ENCODE measurements at regions not wholly inside any gene's neighbourhood (a gene's known extent, or its start where the extent isn't known, plus 50 kb on each side); places are given as distances from the start of the nearest gene placed in this dataset.

DNA sequence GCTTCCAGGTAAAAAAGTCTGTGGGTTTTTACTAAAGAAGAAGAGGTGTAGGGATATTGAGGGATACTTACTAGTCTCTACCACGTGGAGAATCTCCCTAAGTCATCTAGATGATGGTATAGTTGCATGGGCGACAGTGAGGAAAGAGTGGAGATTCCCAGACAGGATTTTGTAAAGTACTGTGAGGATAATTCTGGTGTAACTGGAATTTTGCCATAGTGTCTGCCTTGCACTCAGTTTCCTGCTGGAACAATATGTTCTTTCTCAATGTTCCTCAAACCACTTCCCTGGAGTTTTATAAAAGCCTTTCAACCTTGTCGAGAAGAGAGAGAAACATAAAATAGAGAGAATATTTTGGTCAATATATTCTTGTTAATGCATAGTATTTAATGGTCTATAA, 95.1 kb upstream of the WLS start:
- TF ChIP-seq EP300 (IDR thresholded peaks at IDR 0.05; ENCODE audit: borderline replicate concordance), result no peak
- no peak for TF ChIP-seq TEAD4 (IDR thresholded peaks at IDR 0.05)
- no peak for TF ChIP-seq CREB1 (IDR thresholded peaks at IDR 0.05; ENCODE audit: low read depth)
- TF ChIP-seq, protein P1, sequence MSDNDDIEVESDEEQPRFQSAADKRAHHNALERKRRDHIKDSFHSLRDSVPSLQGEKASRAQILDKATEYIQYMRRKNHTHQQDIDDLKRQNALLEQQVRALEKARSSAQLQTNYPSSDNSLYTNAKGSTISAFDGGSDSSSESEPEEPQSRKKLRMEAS (IDR thresholded peaks at IDR 0.05), result no peak
- TF ChIP-seq, protein P2, sequence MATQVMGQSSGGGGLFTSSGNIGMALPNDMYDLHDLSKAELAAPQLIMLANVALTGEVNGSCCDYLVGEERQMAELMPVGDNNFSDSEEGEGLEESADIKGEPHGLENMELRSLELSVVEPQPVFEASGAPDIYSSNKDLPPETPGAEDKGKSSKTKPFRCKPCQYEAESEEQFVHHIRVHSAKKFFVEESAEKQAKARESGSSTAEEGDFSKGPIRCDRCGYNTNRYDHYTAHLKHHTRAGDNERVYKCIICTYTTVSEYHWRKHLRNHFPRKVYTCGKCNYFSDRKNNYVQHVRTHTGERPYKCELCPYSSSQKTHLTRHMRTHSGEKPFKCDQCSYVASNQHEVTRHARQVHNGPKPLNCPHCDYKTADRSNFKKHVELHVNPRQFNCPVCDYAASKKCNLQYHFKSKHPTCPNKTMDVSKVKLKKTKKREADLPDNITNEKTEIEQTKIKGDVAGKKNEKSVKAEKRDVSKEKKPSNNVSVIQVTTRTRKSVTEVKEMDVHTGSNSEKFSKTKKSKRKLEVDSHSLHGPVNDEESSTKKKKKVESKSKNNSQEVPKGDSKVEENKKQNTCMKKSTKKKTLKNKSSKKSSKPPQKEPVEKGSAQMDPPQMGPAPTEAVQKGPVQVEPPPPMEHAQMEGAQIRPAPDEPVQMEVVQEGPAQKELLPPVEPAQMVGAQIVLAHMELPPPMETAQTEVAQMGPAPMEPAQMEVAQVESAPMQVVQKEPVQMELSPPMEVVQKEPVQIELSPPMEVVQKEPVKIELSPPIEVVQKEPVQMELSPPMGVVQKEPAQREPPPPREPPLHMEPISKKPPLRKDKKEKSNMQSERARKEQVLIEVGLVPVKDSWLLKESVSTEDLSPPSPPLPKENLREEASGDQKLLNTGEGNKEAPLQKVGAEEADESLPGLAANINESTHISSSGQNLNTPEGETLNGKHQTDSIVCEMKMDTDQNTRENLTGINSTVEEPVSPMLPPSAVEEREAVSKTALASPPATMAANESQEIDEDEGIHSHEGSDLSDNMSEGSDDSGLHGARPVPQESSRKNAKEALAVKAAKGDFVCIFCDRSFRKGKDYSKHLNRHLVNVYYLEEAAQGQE (IDR thresholded peaks at IDR 0.05; ENCODE audit: low read depth), result no peak
- TF ChIP-seq CEBPB (IDR thresholded peaks at IDR 0.05), result no peak
- TF ChIP-seq RAD21 (IDR thresholded peaks at IDR 0.05; ENCODE audit: low read depth), result no peak
- TF ChIP-seq, protein P3, sequence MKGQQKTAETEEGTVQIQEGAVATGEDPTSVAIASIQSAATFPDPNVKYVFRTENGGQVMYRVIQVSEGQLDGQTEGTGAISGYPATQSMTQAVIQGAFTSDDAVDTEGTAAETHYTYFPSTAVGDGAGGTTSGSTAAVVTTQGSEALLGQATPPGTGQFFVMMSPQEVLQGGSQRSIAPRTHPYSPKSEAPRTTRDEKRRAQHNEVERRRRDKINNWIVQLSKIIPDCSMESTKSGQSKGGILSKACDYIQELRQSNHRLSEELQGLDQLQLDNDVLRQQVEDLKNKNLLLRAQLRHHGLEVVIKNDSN (IDR thresholded peaks at IDR 0.05), result no peak
- no peak for TF ChIP-seq FOXM1 (IDR thresholded peaks at IDR 0.05; ENCODE audit: borderline replicate concordance, low read depth)
- TF ChIP-seq ZBTB7A (IDR thresholded peaks at IDR 0.05; ENCODE audit: low read depth), result no peak
- TF ChIP-seq YY1 (IDR thresholded peaks at IDR 0.05; ENCODE audit: low read depth), result no peak
- no peak for TF ChIP-seq NFIC (IDR thresholded peaks at IDR 0.05)
- TF ChIP-seq TCF12 (IDR thresholded peaks at IDR 0.05; ENCODE audit: low read depth), result no peak
- no peak for TF ChIP-seq TAF1 (IDR thresholded peaks at IDR 0.05; ENCODE audit: low read depth)
- no peak for TF ChIP-seq EGR1 (IDR thresholded peaks at IDR 0.05)

DNA sequence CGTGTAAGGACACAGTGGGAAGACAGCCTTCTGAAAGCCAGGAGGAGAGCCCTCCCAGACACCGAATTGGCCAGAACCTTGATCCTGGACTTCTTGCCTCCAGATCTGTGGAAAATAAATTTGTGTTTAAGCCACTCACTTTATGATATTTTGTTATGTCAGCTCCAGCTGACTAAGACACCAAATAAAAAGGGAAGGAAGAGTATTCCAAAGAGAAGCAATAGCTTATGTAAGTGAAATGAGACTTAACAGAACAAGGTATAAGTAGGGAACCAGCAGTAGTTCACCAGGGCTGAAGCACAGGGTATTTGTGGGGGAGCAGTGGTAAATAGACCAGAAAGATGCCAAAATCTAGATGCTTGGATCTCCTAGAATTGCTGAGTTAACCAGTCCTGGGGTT, 94.2 kb upstream of the WLS start:
- TF ChIP-seq EGR1 (IDR thresholded peaks at IDR 0.05) (no peak), TAF1 (IDR thresholded peaks at IDR 0.05; ENCODE audit: low read depth) (no peak), RAD21 (IDR thresholded peaks at IDR 0.05; ENCODE audit: low read depth) (no peak)

DNA sequence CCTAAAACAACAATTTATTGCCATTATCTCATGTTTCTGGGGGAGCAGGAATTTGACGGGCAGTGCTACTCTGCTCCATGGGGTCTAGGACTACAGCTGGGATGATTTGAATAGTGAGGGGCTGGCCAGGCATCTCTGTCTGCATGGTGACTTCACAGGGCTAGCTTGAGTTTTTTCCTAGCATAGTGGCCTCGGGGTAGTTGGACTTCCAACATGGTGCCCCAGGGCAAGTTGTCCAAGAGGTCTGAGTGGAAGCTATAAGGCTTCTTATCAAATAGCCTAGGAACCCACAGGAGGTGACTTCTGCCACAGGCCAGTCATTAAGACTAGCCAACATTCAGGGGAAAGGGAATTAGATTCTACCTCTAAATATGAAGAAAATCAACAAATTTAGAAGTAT, 92.0 kb upstream of the WLS start:
- TF ChIP-seq, protein P3 (IDR thresholded peaks at IDR 0.05), result no peak
- TF ChIP-seq CREB1 (IDR thresholded peaks at IDR 0.05; ENCODE audit: low read depth) (no peak), TCF12 (IDR thresholded peaks at IDR 0.05; ENCODE audit: low read depth) (no peak), FOXM1 (IDR thresholded peaks at IDR 0.05; ENCODE audit: borderline replicate concordance, low read depth) (no peak), TAF1 (IDR thresholded peaks at IDR 0.05; ENCODE audit: low read depth) (no peak), EP300 (IDR thresholded peaks at IDR 0.05; ENCODE audit: borderline replicate concordance) (no peak), RAD21 (IDR thresholded peaks at IDR 0.05; ENCODE audit: low read depth) (no peak), CEBPB (IDR thresholded peaks at IDR 0.05) (no peak), TEAD4 (IDR thresholded peaks at IDR 0.05) (no peak), NFIC (IDR thresholded peaks at IDR 0.05) (no peak), EGR1 (IDR thresholded peaks at IDR 0.05) (no peak), ZBTB7A (IDR thresholded peaks at IDR 0.05; ENCODE audit: low read depth) (no peak), YY1 (IDR thresholded peaks at IDR 0.05; ENCODE audit: low read depth) (no peak)
- TF ChIP-seq, protein P2 (IDR thresholded peaks at IDR 0.05; ENCODE audit: low read depth), result no peak
- TF ChIP-seq, protein P1 (IDR thresholded peaks at IDR 0.05), result no peak

DNA sequence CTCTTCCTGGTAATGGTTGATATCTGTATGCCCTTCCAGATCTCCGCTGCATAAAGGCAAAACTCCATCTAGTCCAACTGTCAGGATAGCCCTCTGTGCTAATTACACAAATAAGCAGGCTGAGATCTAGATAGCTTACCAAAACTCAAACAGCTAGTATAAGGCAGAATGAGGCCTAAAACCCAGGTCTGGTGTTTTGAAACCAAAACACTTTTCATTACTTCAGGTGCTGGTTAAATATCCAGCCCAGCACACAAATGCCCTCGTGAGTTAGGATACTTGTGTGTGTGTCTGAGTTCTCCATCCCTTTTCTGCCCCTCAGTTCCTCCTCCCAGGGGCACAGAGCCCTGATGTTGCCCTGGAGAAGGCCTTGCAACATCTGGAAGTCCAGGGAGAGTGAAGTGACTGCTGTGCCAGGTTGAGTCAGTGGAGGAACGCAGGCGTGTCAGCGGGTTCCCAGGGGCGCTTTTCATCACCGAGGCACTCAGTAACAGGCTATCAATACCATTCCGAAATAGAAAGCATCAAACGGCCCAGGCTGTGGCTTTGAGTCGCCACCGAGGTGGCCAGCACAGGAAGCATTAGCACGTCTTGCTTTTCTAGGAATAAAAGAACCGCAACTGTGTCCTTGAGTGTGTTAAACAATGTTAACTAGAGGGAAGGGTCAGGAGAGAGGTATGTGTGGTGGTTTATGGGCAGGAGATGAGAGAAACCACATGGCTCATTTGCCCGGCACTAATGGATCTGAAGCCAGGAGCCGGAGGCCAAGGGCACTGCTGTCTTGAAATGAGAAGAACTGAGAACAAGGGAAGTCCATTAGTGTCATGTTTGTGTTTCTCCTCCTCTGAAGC, 90.7 kb upstream of the WLS start:
- no peak for TF ChIP-seq ZBTB7A (IDR thresholded peaks at IDR 0.05; ENCODE audit: low read depth)
- no peak for TF ChIP-seq EP300 (IDR thresholded peaks at IDR 0.05; ENCODE audit: borderline replicate concordance)
- TF ChIP-seq FOXM1 (IDR thresholded peaks at IDR 0.05; ENCODE audit: borderline replicate concordance, low read depth), result no peak
- no peak for TF ChIP-seq CEBPB (IDR thresholded peaks at IDR 0.05)
- TF ChIP-seq YY1 (IDR thresholded peaks at IDR 0.05; ENCODE audit: low read depth), result no peak
- no peak for TF ChIP-seq TEAD4 (IDR thresholded peaks at IDR 0.05)

DNA sequence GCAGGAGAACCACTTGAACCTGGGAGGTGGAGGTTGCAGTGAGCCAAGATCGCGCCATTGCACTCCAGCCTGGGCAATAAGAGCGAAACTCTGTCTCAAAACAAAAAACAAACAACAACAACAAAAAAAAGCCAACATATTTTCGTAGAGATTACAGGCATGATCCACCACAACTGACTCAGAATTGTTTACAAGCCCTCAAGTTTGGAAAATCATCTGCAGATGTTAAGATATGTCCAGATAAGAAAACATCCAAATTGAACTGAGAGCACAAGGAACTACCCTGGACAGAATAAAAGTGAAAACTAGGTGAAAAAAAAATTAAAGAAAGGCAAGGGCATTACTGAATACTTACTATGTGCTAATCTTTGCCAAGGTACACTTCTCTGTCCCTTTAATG, 89.8 kb upstream of the WLS start:
- TF ChIP-seq CEBPB (IDR thresholded peaks at IDR 0.05) (no peak), EP300 (IDR thresholded peaks at IDR 0.05; ENCODE audit: borderline replicate concordance) (no peak), ZBTB7A (IDR thresholded peaks at IDR 0.05; ENCODE audit: low read depth) (no peak), FOXM1 (IDR thresholded peaks at IDR 0.05; ENCODE audit: borderline replicate concordance, low read depth) (no peak), TEAD4 (IDR thresholded peaks at IDR 0.05) (no peak), TCF12 (IDR thresholded peaks at IDR 0.05; ENCODE audit: low read depth) (no peak), NFIC (IDR thresholded peaks at IDR 0.05) (no peak), YY1 (IDR thresholded peaks at IDR 0.05; ENCODE audit: low read depth) (no peak), EGR1 (IDR thresholded peaks at IDR 0.05) (no peak), TAF1 (IDR thresholded peaks at IDR 0.05; ENCODE audit: low read depth) (no peak), CREB1 (IDR thresholded peaks at IDR 0.05; ENCODE audit: low read depth) (no peak)
- TF ChIP-seq, protein P1 (IDR thresholded peaks at IDR 0.05), result no peak
- TF ChIP-seq, protein P3 (IDR thresholded peaks at IDR 0.05), result no peak
- TF ChIP-seq, protein P2 (IDR thresholded peaks at IDR 0.05; ENCODE audit: low read depth), result no peak

Data from Ishikawa (cell line).